CD4-positive, alpha-beta memory T cell (primary cell): ENCODE measurements at regions not wholly inside any gene's neighbourhood (a gene's known extent, or its start where the extent isn't known, plus 50 kb on each side); places are given as distances from the start of the nearest gene placed in this dataset.

Source experiments
- CTCF ChIA-PET: fragments of 350-600 bp; sonication (Branson Sonifier 250); formaldehyde crosslinking; loops from one replicate; lab custom pipeline; 2021; ENCODE audit warnings: inconsistent platforms; ENCODE audit not compliant: partially characterized antibody; lab: Charles Lee
- POLR2A ChIA-PET: fragments of 350-600 bp; sonication (Branson Sonifier 250); formaldehyde crosslinking; loops from one replicate; lab custom pipeline; 2021; ENCODE audit not compliant: partially characterized antibody; lab: Charles Lee
- DNase-seq, 5 donors: peaks; one replicate each; pipeline versions ENCODE4 v3.0.0 to v3.0.0-alpha.2; 2020 to 2022; ENCODE audit warnings: mixed read lengths in 1 of 5
- H3K27ac ChIP-seq: one replicate; pipeline ENCODE4 v1.7.0; 2013; ENCODE audit warnings: low read depth, low read length
- H3K27me3 ChIP-seq: 2 replicates; pipeline ENCODE4 v1.7.0; 2013; ENCODE audit warnings: mild to moderate bottlenecking, low read length, moderate library complexity; ENCODE audit not compliant: insufficient read depth
- H3K36me3 ChIP-seq: 2 replicates; pipeline ENCODE4 v1.7.0; 2013; ENCODE audit warnings: mild to moderate bottlenecking, low read length, moderate library complexity; ENCODE audit not compliant: insufficient read depth
- H3K4me1 ChIP-seq: 2 replicates; pipeline ENCODE4 v1.7.0; 2013; ENCODE audit warnings: mild to moderate bottlenecking, low read length, moderate library complexity; ENCODE audit not compliant: insufficient read depth
- H3K4me3 ChIP-seq, 2 donors: one replicate each; pipeline ENCODE4 v1.7.0; 2013; ENCODE audit warnings: low read length in 2 of 2, mild to moderate bottlenecking in 1 of 2
- H3K9me3 ChIP-seq, 2 donors: one replicate each; pipeline ENCODE4 v1.7.0; 2013; ENCODE audit warnings: low read length in 2 of 2, control low read depth in 1 of 2; ENCODE audit not compliant: control insufficient read depth in 1 of 2
- H3K27ac Mint-ChIP-seq, 7 donors: one replicate each; pipeline ENCODE4 v1.8.0; 2020 to 2021; ENCODE audit warnings: mixed read lengths in 7 of 7, mild to moderate bottlenecking in 6 of 7, inconsistent platforms in 3 of 7, moderate library complexity in 3 of 7
- H3K27me3 Mint-ChIP-seq, 2 donors: one replicate each; pipeline ENCODE4 v1.8.0; 2020 to 2021; ENCODE audit warnings: mixed read lengths in 2 of 2
- H3K36me3 Mint-ChIP-seq, 2 donors: one replicate each; pipeline ENCODE4 v1.8.0; 2020 to 2021; ENCODE audit warnings: mixed read lengths in 2 of 2, inconsistent platforms in 1 of 2, mild to moderate bottlenecking in 1 of 2
- H3K4me1 Mint-ChIP-seq, 4 donors: one replicate each; pipeline ENCODE4 v1.8.0; 2020 to 2021; ENCODE audit warnings: mixed read lengths in 4 of 4, mild to moderate bottlenecking in 1 of 4
- H3K4me3 Mint-ChIP-seq, 8 donors: one replicate each; pipeline ENCODE4 v1.8.0; 2020 to 2021; ENCODE audit warnings: mixed read lengths in 8 of 8, mild to moderate bottlenecking in 7 of 8, moderate library complexity in 6 of 8, inconsistent platforms in 3 of 8
- H3K9me3 Mint-ChIP-seq, 8 donors: one replicate each; pipeline ENCODE4 v1.8.0; 2020 to 2021; ENCODE audit warnings: mixed read lengths in 8 of 8, mild to moderate bottlenecking in 5 of 8, inconsistent platforms in 3 of 8, moderate library complexity in 1 of 8
- intact Hi-C: fragments of 100-400 bp; cut with micrococcal nuclease; formaldehyde crosslinking; loops from one replicate; pipeline ENCODE4 v1.15.1; 2023

DNA sequence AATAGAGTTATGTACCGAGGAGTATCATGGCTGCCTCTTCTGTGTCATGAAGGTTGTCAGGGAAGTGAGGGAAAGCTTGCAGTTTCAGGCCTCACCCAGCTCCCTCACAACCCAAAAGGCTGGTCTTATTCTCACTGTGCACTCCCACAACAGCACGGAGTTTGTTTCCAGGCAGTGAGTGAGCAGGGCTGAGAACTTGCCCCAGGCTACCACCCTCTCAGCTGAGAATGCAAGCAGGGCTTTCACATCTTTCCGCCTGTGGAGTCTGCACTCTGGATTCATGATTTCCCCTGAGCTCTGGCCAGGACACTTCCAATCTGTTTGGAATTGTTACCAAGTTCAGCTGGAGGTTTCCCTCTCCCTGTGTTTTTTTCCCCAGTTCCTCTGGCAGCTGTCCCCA lies 2284.7 kb upstream of the PCDH20 start:
- no peaks in the 10 kb centered on the region for H3K27me3 ChIP-seq
- Mint-ChIP-seq H3K4me3 (no peak overlapping the region), H3K27ac (no peak overlapping the region), H3K36me3 (no peaks in the 10 kb centered on the region), H3K27me3 (no peaks in the 10 kb centered on the region), H3K4me1 (no peaks in the 10 kb centered on the region), H3K9me3 (peaks cover 2 to 32% (median 8%) of the 10 kb centered on the region in 8 donors)
- H3K27ac ChIP-seq, result no peak overlapping the region
- CTCF ChIA-PET, result interaction anchor here (1.8 kb wide), 1 partner anchor 12 kb away, joined by 4 read pairs; no protein-coding TSS in a partner anchor
- H3K4me3 ChIP-seq, result no peak overlapping the region
- no peaks in the 10 kb centered on the region for H3K4me1 ChIP-seq
- intact Hi-C loops, result no loop called here
- no peak for DNase-seq
- H3K9me3 ChIP-seq, result no peaks in the 10 kb centered on the region
- POLR2A ChIA-PET, result no interaction called here
- H3K36me3 ChIP-seq, result no peaks in the 10 kb centered on the region

- no peaks in the 10 kb centered on the region for H3K36me3 Mint-ChIP-seq
- intact Hi-C loops, result no loop called here
- no peak overlapping the region for H3K4me3 Mint-ChIP-seq
- H3K9me3 ChIP-seq, result no peaks in the 10 kb centered on the region
- H3K4me1 ChIP-seq, result no peaks in the 10 kb centered on the region
- H3K27ac Mint-ChIP-seq, result no peak overlapping the region
- no peaks in the 10 kb centered on the region for H3K27me3 ChIP-seq
- no peak for DNase-seq
- ChIA-PET POLR2A (no interaction called here), CTCF (interaction anchor here (1.8 kb wide), 1 partner anchor 12 kb away, joined by 4 read pairs; no protein-coding TSS in a partner anchor)
- H3K4me1 Mint-ChIP-seq, result no peaks in the 10 kb centered on the region
- no peak overlapping the region for H3K27ac ChIP-seq
- H3K9me3 Mint-ChIP-seq, result peaks cover 2 to 32% (median 8%) of the 10 kb centered on the region in 8 donors
- H3K36me3 ChIP-seq, result no peaks in the 10 kb centered on the region
- no peaks in the 10 kb centered on the region for H3K27me3 Mint-ChIP-seq
- no peak overlapping the region for H3K4me3 ChIP-seq
Measured at GRCh38 chr13:63699948-63700347, 2284.3 kb upstream of the PCDH20 start.

DNA sequence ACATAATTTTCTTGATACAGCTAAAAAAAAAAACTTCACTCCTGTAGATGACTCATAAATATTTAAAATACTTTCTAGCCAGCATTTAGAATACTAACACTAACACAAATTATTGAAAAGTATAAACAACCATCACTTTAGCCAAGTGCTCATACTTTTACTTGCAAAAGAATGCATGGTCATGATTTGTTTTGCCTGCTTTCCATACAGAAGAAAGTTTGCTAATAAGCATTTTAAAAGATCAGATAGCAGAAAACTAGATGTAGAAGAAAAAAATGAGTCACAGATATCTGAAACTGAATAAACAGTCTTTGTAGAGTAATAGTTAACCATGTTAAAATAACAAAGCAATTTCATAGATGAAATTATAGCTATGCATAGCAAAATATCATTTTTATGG lies 2280.4 kb upstream of the PCDH20 start:
- ChIA-PET CTCF (no interaction called here), POLR2A (no interaction called here)
- no peak for DNase-seq
- no peak overlapping the region for H3K4me3 Mint-ChIP-seq
- intact Hi-C loops, result no loop called here
- no peaks in the 10 kb centered on the region for H3K4me1 Mint-ChIP-seq
- no peaks in the 10 kb centered on the region for H3K27me3 Mint-ChIP-seq
- no peaks in the 10 kb centered on the region for H3K36me3 ChIP-seq
- no peaks in the 10 kb centered on the region for H3K27me3 ChIP-seq
- no peak overlapping the region for H3K27ac Mint-ChIP-seq
- no peak overlapping the region for H3K27ac ChIP-seq
- peaks cover 2 to 23% (median 5%) of the 10 kb centered on the region in 8 donors for H3K9me3 Mint-ChIP-seq
- H3K9me3 ChIP-seq, result no peaks in the 10 kb centered on the region
- H3K4me1 ChIP-seq, result no peaks in the 10 kb centered on the region
- H3K4me3 ChIP-seq, result no peak overlapping the region
- H3K36me3 Mint-ChIP-seq, result no peaks in the 10 kb centered on the region

DNA sequence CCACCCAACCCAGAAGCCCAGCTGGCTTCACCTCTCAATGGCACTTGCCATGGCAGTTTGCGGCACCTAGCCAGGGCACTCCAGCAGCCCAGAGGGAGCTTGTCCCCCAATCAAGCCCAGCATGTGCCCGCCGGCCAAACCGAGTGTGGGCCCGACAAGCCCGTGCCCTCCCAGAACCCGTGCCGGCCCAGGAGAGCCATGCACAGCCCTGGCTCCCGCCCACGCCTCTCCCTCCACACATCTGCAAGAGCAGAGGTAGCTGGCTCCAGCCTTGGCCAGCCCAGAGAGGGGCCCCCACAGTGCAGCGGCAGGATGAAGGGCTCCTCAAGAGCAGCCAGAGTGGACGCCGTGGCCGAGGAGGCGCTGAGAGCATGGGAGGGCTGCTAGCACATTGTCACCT lies 2278.0 kb upstream of the PCDH20 start:
- H3K9me3 Mint-ChIP-seq, result peaks cover 0 to 15% (median 1%) of the 10 kb centered on the region in 8 donors
- no peak overlapping the region for H3K4me3 ChIP-seq
- H3K4me1 ChIP-seq, result no peaks in the 10 kb centered on the region
- H3K27ac ChIP-seq, result no peak overlapping the region
- POLR2A ChIA-PET, result no interaction called here
- no peaks in the 10 kb centered on the region for H3K27me3 ChIP-seq
- H3K36me3 Mint-ChIP-seq, result no peaks in the 10 kb centered on the region
- no peaks in the 10 kb centered on the region for H3K36me3 ChIP-seq
- CTCF ChIA-PET, result no interaction called here
- peaks cover 0 to 3% of the 10 kb centered on the region in 2 donors for H3K9me3 ChIP-seq
- H3K27me3 Mint-ChIP-seq, result no peaks in the 10 kb centered on the region
- no peak for DNase-seq
- no peak overlapping the region for H3K4me3 Mint-ChIP-seq
- intact Hi-C loops, result no loop called here
- no peak overlapping the region for H3K27ac Mint-ChIP-seq
- no peaks in the 10 kb centered on the region for H3K4me1 Mint-ChIP-seq

DNA sequence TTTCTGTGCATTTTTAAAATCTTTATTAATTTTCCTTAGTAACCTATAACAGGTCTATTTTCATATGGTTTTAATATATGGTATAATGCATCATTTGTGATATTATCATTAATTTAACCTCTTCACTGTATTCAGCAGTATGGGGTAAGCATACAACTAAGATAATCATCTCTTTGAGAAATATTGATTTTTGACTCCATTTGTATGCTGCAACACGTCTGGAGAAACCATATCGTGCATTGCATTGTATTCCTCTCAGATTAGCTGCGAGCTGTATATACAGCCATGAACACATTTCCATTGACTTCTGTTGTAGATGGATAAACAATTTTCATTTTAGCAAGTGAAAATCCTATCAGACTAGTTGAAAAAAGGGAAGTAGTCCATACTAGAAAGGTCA lies 2275.8 kb upstream of the PCDH20 start:
- H3K4me1 ChIP-seq, result no peaks in the 10 kb centered on the region
- peaks cover 0 to 3% of the 10 kb centered on the region in 2 donors for H3K9me3 ChIP-seq
- no peaks in the 10 kb centered on the region for H3K27me3 Mint-ChIP-seq
- no peak for DNase-seq
- no peaks in the 10 kb centered on the region for H3K4me1 Mint-ChIP-seq
- no peak overlapping the region for H3K4me3 Mint-ChIP-seq
- H3K27ac Mint-ChIP-seq, result no peak overlapping the region
- CTCF ChIA-PET, result no interaction called here
- no peaks in the 10 kb centered on the region for H3K27me3 ChIP-seq
- H3K27ac ChIP-seq, result no peak overlapping the region
- no peak overlapping the region for H3K4me3 ChIP-seq
- peaks cover 0 to 21% (median 7%) of the 10 kb centered on the region in 8 donors for H3K9me3 Mint-ChIP-seq
- no peaks in the 10 kb centered on the region for H3K36me3 Mint-ChIP-seq
- intact Hi-C loops, result no loop called here
- POLR2A ChIA-PET, result no interaction called here
- no peaks in the 10 kb centered on the region for H3K36me3 ChIP-seq

DNA sequence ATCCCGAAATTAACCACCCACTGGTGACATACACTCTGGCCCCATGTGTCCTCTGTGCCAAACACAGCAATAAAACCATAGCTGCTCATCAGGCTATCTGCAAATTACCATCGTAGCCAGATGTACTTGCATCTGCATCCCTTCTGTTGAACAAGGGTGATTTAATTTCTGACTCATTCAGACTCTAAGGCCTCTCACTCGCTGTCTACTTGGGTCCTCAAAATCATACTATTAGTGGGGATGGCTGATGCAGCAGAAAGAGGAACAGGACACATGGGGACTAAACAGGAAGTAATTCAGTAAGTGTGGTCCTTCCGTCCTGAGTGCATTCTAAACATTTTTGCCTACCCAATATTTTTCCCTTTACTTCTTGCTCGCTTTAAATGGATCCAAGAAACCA lies 2275.0 kb upstream of the PCDH20 start:
- CTCF ChIA-PET, result no interaction called here
- Mint-ChIP-seq H3K36me3 (no peaks in the 10 kb centered on the region), H3K9me3 (peaks cover 0 to 21% (median 7%) of the 10 kb centered on the region in 8 donors), H3K27me3 (no peaks in the 10 kb centered on the region), H3K4me3 (no peak overlapping the region), H3K27ac (no peak overlapping the region), H3K4me1 (no peaks in the 10 kb centered on the region)
- no peak overlapping the region for H3K27ac ChIP-seq
- peaks cover 0 to 3% of the 10 kb centered on the region in 2 donors for H3K9me3 ChIP-seq
- H3K4me3 ChIP-seq, result no peak overlapping the region
- DNase-seq, result no peak
- H3K4me1 ChIP-seq, result no peaks in the 10 kb centered on the region
- no peaks in the 10 kb centered on the region for H3K36me3 ChIP-seq
- H3K27me3 ChIP-seq, result no peaks in the 10 kb centered on the region
- POLR2A ChIA-PET, result no interaction called here
- intact Hi-C loops, result no loop called here

GRCh38 chr13:63684822-63685221 lies 2269.2 kb upstream of the PCDH20 start:
- ChIA-PET CTCF (no interaction called here), POLR2A (no interaction called here)
- H3K9me3 Mint-ChIP-seq, result peaks cover 2 to 32% (median 10%) of the 10 kb centered on the region in 8 donors
- H3K4me3 ChIP-seq, result no peak overlapping the region
- no peak for DNase-seq
- intact Hi-C loops, result no loop called here
- H3K27ac ChIP-seq, result no peak overlapping the region
- H3K36me3 ChIP-seq, result no peaks in the 10 kb centered on the region
- H3K27me3 ChIP-seq, result no peaks in the 10 kb centered on the region
- H3K4me3 Mint-ChIP-seq, result no peak overlapping the region
- H3K27me3 Mint-ChIP-seq, result no peaks in the 10 kb centered on the region
- no peaks in the 10 kb centered on the region for H3K9me3 ChIP-seq
- no peaks in the 10 kb centered on the region for H3K4me1 Mint-ChIP-seq
- no peak overlapping the region for H3K27ac Mint-ChIP-seq
- H3K36me3 Mint-ChIP-seq, result no peaks in the 10 kb centered on the region
- H3K4me1 ChIP-seq, result no peaks in the 10 kb centered on the region

DNA sequence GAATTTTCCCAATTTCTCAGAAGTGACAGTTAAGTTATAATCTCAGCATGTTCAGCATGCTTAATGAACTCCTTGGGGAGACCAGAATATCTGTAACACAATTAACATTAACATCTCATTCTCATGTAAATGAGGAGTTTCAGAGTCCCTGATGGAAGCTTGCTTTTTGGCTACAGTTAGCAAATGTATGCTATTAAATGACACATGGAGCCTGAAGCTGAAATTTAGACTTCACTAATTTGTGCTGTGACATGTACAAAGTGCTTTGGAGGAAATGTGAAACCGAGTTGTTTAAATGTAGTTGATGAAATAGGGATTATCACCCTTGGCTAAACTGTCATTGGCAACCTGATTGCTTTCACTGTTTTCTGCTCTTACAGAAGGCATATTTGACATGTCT lies 2265.1 kb upstream of the PCDH20 start:
- POLR2A ChIA-PET, result no interaction called here
- no peaks in the 10 kb centered on the region for H3K4me1 Mint-ChIP-seq
- no peak overlapping the region for H3K4me3 Mint-ChIP-seq

More for the DNA sequence above, 2265.1 kb upstream of the PCDH20 start:
- Mint-ChIP-seq H3K9me3 (peaks cover 2 to 36% (median 6%) of the 10 kb centered on the region in 8 donors), H3K36me3 (no peaks in the 10 kb centered on the region), H3K27ac (no peak overlapping the region), H3K27me3 (no peaks in the 10 kb centered on the region)
- no peaks in the 10 kb centered on the region for H3K9me3 ChIP-seq
- intact Hi-C loops, result no loop called here
- no peak for DNase-seq
- H3K27me3 ChIP-seq, result no peaks in the 10 kb centered on the region
- H3K4me1 ChIP-seq, result no peaks in the 10 kb centered on the region
- H3K27ac ChIP-seq, result no peak overlapping the region
- H3K36me3 ChIP-seq, result no peaks in the 10 kb centered on the region
- no peak overlapping the region for H3K4me3 ChIP-seq
- CTCF ChIA-PET, result no interaction called here
